ENCODE measurements at regions not wholly inside any gene's neighbourhood (a gene's known extent, or its start where the extent isn't known, plus 50 kb on each side); places are given as distances from the start of the nearest gene placed in this dataset.

DNA sequence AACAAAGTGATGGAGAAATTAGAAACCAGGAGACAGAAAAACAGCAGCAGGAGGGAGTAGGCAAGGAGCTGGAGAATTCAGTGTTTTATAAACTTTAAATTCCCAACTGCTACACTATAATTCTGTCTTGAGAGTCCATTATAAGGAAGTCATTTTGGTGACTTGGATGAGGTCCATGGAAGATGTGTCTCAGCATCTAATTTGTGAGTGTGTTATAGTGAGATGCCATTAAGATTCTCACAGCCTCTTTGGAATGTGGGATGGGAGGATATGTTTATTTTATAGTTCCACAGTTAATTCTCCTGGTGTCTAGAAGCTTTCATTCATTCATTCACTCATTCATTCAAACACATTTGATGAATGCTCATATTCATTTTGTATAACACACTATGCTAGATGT, 206.0 kb upstream of the MYOCD start:
- CTCF ChIA-PET: no interaction called here
- BruUV-seq (replicated peaks): no TSS peak

DNA sequence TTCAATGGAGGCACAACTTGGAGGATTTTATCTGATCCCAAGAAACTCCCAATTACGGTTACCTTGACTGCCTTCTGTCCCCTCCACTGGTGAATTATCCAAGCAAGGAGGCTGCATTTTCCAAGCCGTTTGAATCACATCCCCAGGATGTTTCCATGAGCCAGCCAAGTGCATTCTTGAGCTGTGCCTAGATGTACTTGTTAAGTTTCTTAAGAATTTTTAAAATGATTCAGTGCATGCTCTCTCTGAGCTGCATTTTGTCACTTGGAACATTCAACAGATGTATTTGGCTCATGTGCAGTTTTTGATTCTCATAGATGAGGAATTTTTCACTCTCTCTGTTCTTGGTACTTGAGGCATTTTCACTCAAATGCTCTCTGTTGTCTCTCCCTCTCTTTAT, 202.6 kb upstream of the MYOCD start:
- TF ChIP-seq, protein P1, sequence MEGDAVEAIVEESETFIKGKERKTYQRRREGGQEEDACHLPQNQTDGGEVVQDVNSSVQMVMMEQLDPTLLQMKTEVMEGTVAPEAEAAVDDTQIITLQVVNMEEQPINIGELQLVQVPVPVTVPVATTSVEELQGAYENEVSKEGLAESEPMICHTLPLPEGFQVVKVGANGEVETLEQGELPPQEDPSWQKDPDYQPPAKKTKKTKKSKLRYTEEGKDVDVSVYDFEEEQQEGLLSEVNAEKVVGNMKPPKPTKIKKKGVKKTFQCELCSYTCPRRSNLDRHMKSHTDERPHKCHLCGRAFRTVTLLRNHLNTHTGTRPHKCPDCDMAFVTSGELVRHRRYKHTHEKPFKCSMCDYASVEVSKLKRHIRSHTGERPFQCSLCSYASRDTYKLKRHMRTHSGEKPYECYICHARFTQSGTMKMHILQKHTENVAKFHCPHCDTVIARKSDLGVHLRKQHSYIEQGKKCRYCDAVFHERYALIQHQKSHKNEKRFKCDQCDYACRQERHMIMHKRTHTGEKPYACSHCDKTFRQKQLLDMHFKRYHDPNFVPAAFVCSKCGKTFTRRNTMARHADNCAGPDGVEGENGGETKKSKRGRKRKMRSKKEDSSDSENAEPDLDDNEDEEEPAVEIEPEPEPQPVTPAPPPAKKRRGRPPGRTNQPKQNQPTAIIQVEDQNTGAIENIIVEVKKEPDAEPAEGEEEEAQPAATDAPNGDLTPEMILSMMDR (conservative IDR thresholded peaks at IDR 0.05; ENCODE audit: low read depth, low read length): no peak
- no peak for TF ChIP-seq EZH2 (IDR thresholded peaks at IDR 0.05; ENCODE audit: borderline replicate concordance, low read depth, low read length, poor library complexity, severe bottlenecking)
- Histone ChIP-seq H3K27me3 (replicated peaks; ENCODE audit: insufficient read depth, low read depth, low read length, poor library complexity) (no peaks in the 10 kb centered on the region), H3K4me3 (ENCODE audit: low read depth, low read length, poor library complexity, severe bottlenecking) (no peak overlapping the region), H3K4me1 (ENCODE audit: insufficient read depth, low read length, poor library complexity, severe bottlenecking) (no peaks in the 10 kb centered on the region), H3K9me3 (ENCODE audit: low read depth, low read length, poor library complexity, severe bottlenecking) (no peaks in the 10 kb centered on the region), H3K36me3 (ENCODE audit: insufficient read depth, low read length, poor library complexity, severe bottlenecking) (no peaks in the 10 kb centered on the region), H3K27ac (ENCODE audit: low read depth, low read length, poor library complexity, severe bottlenecking) (no peak overlapping the region)
- ChIA-PET POLR2A (ENCODE audit: low non-redundant PET) (no interaction called here), CTCF (no interaction called here)
- intact Hi-C loops (cut with micrococcal nuclease; ENCODE audit: unreplicated experiment): no loop called here
- no peak for DNase-seq (ENCODE audit: low spot score)
- no TSS peak for BruUV-seq (replicated peaks)

More for the DNA sequence above, 206.0 kb upstream of the MYOCD start:
- H3K9me3 ChIP-seq (ENCODE audit: low read depth, low read length, poor library complexity, severe bottlenecking): no peaks in the 10 kb centered on the region
- H3K27ac ChIP-seq (ENCODE audit: low read depth, low read length, poor library complexity, severe bottlenecking): no peak overlapping the region
- intact Hi-C loops (cut with micrococcal nuclease; ENCODE audit: unreplicated experiment): no loop called here
- TF ChIP-seq, protein P1 (conservative IDR thresholded peaks at IDR 0.05; ENCODE audit: low read depth, low read length): no peak
- no peak for TF ChIP-seq EZH2 (IDR thresholded peaks at IDR 0.05; ENCODE audit: borderline replicate concordance, low read depth, low read length, poor library complexity, severe bottlenecking)
- no peaks in the 10 kb centered on the region for H3K4me1 ChIP-seq (ENCODE audit: insufficient read depth, low read length, poor library complexity, severe bottlenecking)
- POLR2A ChIA-PET (ENCODE audit: low non-redundant PET): no interaction called here
- no peak overlapping the region for H3K4me3 ChIP-seq (ENCODE audit: low read depth, low read length, poor library complexity, severe bottlenecking)
- H3K36me3 ChIP-seq (ENCODE audit: insufficient read depth, low read length, poor library complexity, severe bottlenecking): no peaks in the 10 kb centered on the region
- DNase-seq (ENCODE audit: low spot score): no peak
- H3K27me3 ChIP-seq (replicated peaks; ENCODE audit: insufficient read depth, low read depth, low read length, poor library complexity): no peaks in the 10 kb centered on the region

DNA sequence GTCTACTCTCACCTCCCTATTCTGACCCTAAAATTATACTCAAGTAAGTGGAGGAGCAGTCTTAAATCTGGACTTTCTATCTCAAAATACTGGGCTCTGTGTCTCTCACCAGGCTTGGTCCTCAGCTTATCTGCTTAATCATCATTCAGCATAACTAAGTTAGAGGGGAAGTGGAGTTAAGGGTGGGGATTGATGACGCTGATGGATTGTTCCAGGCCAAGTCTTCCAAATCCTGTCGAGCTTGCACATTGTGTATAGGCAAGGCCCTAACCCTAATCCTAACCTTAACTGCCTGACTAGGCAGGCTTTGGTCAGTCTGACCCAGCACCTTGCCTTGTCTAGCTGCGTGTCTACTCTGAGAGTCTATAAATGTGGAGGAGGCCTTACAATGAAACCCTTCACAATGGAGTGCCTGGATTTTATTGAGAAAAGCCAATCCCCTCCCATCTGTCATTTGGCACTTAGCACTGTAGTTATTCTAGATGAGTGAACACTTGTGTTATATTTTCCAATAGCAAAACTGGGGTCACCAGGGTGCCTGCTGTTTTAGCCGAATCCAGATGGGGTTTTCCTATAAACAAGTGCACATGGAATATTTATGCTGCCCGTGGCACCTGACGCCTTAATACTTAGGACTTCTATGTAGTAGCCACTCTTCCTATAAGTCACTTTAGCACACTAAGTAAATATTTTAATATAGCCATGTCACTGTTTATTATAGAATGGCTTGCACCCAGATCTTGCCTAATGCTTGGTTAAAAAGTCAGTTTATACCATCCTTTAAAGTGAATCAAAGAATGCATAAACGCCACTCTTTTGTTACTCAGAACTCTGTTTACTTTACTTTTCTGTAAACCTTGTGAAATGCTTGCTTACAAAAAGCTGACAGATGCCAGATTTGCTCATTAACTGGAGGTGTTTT, 193.2 kb upstream of the MYOCD start:
- TF ChIP-seq EZH2 (IDR thresholded peaks at IDR 0.05; ENCODE audit: borderline replicate concordance, low read depth, low read length, poor library complexity, severe bottlenecking): no peak
- TF ChIP-seq, protein P1 (conservative IDR thresholded peaks at IDR 0.05; ENCODE audit: low read depth, low read length): no peak
- POLR2A ChIA-PET (ENCODE audit: low non-redundant PET): no interaction called here

More for the DNA sequence above, 193.2 kb upstream of the MYOCD start:
- Histone ChIP-seq H3K27ac (ENCODE audit: low read depth, low read length, poor library complexity, severe bottlenecking) (no peak overlapping the region), H3K27me3 (replicated peaks; ENCODE audit: insufficient read depth, low read depth, low read length, poor library complexity) (no peaks in the 10 kb centered on the region), H3K4me3 (ENCODE audit: low read depth, low read length, poor library complexity, severe bottlenecking) (no peak overlapping the region), H3K4me1 (ENCODE audit: insufficient read depth, low read length, poor library complexity, severe bottlenecking) (no peaks in the 10 kb centered on the region), H3K36me3 (ENCODE audit: insufficient read depth, low read length, poor library complexity, severe bottlenecking) (no peaks in the 10 kb centered on the region), H3K9me3 (ENCODE audit: low read depth, low read length, poor library complexity, severe bottlenecking) (no peaks in the 10 kb centered on the region)
- CTCF ChIA-PET: no interaction called here
- no peak for DNase-seq (ENCODE audit: low spot score)
- intact Hi-C loops (cut with micrococcal nuclease; ENCODE audit: unreplicated experiment): no loop called here
- BruUV-seq (replicated peaks): no TSS peak
